ENCODE measurements at regions not wholly inside any gene's neighbourhood (a gene's known extent, or its start where the extent isn't known, plus 50 kb on each side); places are given as distances from the start of the nearest gene placed in this dataset.
"Not testable (repeated sequence)": the region's sequence is repeated elsewhere in the genome, so short reads cannot be mapped to it uniquely, and the experiment has no call there.

DNA sequence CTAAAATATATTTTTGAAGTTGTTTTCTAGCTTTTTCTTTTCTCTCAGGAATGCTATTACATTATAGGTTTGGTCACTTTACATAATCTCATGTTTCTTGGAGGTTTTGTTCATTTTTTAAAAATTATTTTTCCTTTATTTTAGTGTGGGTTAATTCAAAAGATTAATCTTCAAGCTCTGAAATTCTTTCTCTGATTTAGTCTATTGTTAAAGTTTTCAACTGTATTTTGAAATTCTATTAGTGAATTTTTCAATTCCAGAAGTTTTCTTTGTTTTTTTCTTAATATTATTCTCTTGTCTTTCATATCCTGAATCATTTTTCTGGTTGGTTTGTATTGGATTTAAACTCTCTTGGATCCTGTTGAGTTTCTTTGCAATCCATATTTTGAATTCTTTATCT is 80.4 kb downstream of the MSTN start:
- TF ChIP-seq, protein P1, sequence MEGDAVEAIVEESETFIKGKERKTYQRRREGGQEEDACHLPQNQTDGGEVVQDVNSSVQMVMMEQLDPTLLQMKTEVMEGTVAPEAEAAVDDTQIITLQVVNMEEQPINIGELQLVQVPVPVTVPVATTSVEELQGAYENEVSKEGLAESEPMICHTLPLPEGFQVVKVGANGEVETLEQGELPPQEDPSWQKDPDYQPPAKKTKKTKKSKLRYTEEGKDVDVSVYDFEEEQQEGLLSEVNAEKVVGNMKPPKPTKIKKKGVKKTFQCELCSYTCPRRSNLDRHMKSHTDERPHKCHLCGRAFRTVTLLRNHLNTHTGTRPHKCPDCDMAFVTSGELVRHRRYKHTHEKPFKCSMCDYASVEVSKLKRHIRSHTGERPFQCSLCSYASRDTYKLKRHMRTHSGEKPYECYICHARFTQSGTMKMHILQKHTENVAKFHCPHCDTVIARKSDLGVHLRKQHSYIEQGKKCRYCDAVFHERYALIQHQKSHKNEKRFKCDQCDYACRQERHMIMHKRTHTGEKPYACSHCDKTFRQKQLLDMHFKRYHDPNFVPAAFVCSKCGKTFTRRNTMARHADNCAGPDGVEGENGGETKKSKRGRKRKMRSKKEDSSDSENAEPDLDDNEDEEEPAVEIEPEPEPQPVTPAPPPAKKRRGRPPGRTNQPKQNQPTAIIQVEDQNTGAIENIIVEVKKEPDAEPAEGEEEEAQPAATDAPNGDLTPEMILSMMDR (conservative IDR thresholded peaks at IDR 0.05) = no peak
- no peaks in the 10 kb centered on the region for H3K27me3 Mint-ChIP-seq (ENCODE audit: low read depth)
- H3K36me3 Mint-ChIP-seq (ENCODE audit: low read depth) = peaks cover 9% of the 10 kb centered on the region
- peaks cover 20% of the 10 kb centered on the region for H3K9me3 Mint-ChIP-seq
- no peak for DNase-seq (ENCODE audit: low read depth, low spot score)
- no peak overlapping the region for H3K27ac Mint-ChIP-seq (ENCODE audit: unreplicated experiment)
- H3K4me1 Mint-ChIP-seq = no peaks in the 10 kb centered on the region
- no peak overlapping the region for H3K4me3 Mint-ChIP-seq

DNA sequence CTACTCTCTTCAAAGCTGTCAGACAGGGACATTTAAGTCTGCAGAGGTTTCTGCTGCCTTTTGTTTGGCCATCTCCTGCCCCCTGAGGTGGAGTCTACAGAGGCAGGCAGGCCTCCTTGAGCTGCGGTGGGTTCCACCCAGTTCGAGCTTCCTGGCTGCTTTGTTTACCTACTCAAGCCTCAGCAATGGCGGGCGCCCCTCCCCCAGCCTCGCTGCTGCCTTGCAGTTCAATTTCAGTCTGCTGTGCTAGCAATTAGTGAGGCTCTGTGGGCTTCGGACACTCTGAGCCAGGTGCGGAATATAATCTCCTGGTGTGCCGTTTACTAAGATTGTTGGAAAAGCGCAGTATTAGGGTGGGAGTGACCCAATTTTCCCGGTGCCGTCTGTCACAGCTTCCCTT is 86.0 kb downstream of the MSTN start:
- DNase-seq (ENCODE audit: low read depth, low spot score); H3K36me3 Mint-ChIP-seq (ENCODE audit: low read depth); H3K27me3 Mint-ChIP-seq (ENCODE audit: low read depth); H3K4me3 Mint-ChIP-seq; H3K4me1 Mint-ChIP-seq; H3K27ac Mint-ChIP-seq (ENCODE audit: unreplicated experiment): not testable (repeated sequence)
- H3K9me3 Mint-ChIP-seq = peaks cover 11% of the 10 kb centered on the region

DNA sequence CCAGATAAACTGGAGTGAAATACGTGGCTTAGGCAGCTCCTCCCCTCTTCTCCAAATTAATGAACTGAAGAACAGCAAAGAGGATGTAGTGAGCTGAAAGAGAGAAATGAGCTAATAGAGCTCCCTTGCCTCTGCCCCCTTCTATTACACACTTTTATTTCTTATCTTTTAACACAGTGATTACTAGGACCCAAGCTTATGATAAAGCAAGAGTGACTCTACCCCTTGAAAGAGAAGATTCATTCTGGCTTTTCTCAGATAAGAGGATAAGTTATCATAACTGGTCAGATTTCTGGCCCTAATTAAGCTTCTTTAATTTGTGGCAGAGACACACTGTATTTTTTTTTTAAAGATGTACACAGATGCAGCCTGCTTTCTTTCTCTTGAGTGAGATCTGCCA is 102.2 kb downstream of the MSTN start:
- no peak overlapping the region for H3K4me3 Mint-ChIP-seq
- no peaks in the 10 kb centered on the region for H3K27me3 Mint-ChIP-seq (ENCODE audit: low read depth)
- DNase-seq (ENCODE audit: low read depth, low spot score) = no peak
- H3K9me3 Mint-ChIP-seq = peaks cover 5% of the 10 kb centered on the region
- no peak overlapping the region for H3K27ac Mint-ChIP-seq (ENCODE audit: unreplicated experiment)
- TF ChIP-seq, protein P1 (conservative IDR thresholded peaks at IDR 0.05) = no peak
- H3K36me3 Mint-ChIP-seq (ENCODE audit: low read depth) = no peaks in the 10 kb centered on the region
- peaks cover 6% of the 10 kb centered on the region for H3K4me1 Mint-ChIP-seq

- no peak for DNase-seq (ENCODE audit: low read depth, low spot score)
- Mint-ChIP-seq H3K36me3 (ENCODE audit: low read depth) (no peaks in the 10 kb centered on the region), H3K27ac (ENCODE audit: unreplicated experiment) (no peak overlapping the region), H3K27me3 (ENCODE audit: low read depth) (no peaks in the 10 kb centered on the region), H3K4me3 (no peak overlapping the region), H3K4me1 (peaks cover 6% of the 10 kb centered on the region), H3K9me3 (no peaks in the 10 kb centered on the region)
- TF ChIP-seq, protein P1 (conservative IDR thresholded peaks at IDR 0.05) = no peak
Observed at GRCh38 chr2:189959450-189959849, 103.1 kb downstream of the MSTN start.

- DNase-seq (ENCODE audit: low read depth, low spot score) = no peak
- H3K4me1 Mint-ChIP-seq = no peaks in the 10 kb centered on the region
- no peak overlapping the region for H3K4me3 Mint-ChIP-seq
- H3K9me3 Mint-ChIP-seq = peaks cover 2% of the 10 kb centered on the region
- no peaks in the 10 kb centered on the region for H3K36me3 Mint-ChIP-seq (ENCODE audit: low read depth)
- H3K27ac Mint-ChIP-seq (ENCODE audit: unreplicated experiment) = no peak overlapping the region
- H3K27me3 Mint-ChIP-seq (ENCODE audit: low read depth) = no peaks in the 10 kb centered on the region
- TF ChIP-seq, protein P1 (conservative IDR thresholded peaks at IDR 0.05) = no peak
Observed at GRCh38 chr2:189954989-189955388, 107.5 kb downstream of the MSTN start.

DNA sequence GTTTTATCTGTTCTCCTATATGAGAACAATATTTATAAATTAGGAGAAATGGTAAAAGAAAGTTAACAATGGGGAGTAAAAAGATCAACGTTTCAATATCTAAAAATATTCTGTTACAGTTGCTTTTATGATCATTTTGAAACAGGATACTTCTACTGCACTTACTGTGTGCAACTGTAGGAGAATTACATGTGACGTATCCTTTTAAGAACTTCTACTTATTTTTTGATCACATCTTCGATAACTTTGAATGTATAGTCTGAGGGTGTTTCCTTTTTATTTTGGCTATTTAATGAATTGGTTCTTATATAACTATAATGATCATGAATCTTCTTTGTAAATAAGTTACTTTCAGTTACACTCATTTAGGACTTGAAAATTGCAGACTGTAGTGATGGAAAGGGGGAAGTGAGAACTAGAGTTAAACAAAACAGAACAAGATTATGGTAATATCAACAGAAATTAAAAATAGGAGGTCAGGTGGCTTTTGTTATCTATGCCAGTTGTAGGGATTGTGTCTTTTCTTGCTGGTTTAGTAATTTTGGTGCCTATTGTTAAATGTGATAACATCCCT is 109.9 kb downstream of the MSTN start:
- Mint-ChIP-seq H3K4me3 (no peak overlapping the region), H3K36me3 (ENCODE audit: low read depth) (no peaks in the 10 kb centered on the region), H3K9me3 (peaks cover 2% of the 10 kb centered on the region), H3K27me3 (ENCODE audit: low read depth) (no peaks in the 10 kb centered on the region), H3K27ac (ENCODE audit: unreplicated experiment) (no peak overlapping the region), H3K4me1 (no peaks in the 10 kb centered on the region)
- TF ChIP-seq, protein P1 (conservative IDR thresholded peaks at IDR 0.05) = no peak
- no peak for DNase-seq (ENCODE audit: low read depth, low spot score)
